Colonic mucosa (tissue), 4 donors: ENCODE measurements at regions not wholly inside any gene's neighbourhood (a gene's known extent, or its start where the extent isn't known, plus 50 kb on each side); places are given as distances from the start of the nearest gene placed in this dataset.

Experiments
- DNase-seq: peaks from one replicate; pipeline ENCODE4 v3.0.0-alpha.2; 2020
- H3K27ac ChIP-seq: fragments of 200-600 bp; one replicate; pipeline ENCODE4 v1.8.0; 2021
- H3K27me3 ChIP-seq: fragments of 200-600 bp; one replicate; pipeline ENCODE4 v1.8.0; 2021
- H3K36me3 ChIP-seq: fragments of 200-600 bp; one replicate; pipeline ENCODE4 v1.8.0; 2021
- H3K4me1 ChIP-seq: fragments of 200-600 bp; one replicate; pipeline ENCODE4 v1.8.0; 2021; ENCODE audit warnings: mild to moderate bottlenecking
- H3K4me3 ChIP-seq: fragments of 200-600 bp; one replicate; pipeline ENCODE4 v1.8.0; 2021
- H3K9ac ChIP-seq, 2 donors: one replicate each; pipeline ENCODE4 v1.7.0; 2013; ENCODE audit warnings: control low read depth in 2 of 2, low read depth in 2 of 2, low read length in 2 of 2
- H3K9me3 ChIP-seq: fragments of 200-600 bp; one replicate; pipeline ENCODE4 v1.8.0; 2021
- CTCF ChIP-seq: fragments of 200-600 bp; IDR thresholded peaks from one replicate; pipeline ENCODE4 v1.8.0; 2022; ENCODE audit warnings: antibody characterized with exemption, mild to moderate bottlenecking
- intact Hi-C: fragments of 100-400 bp; cut with DNase I; formaldehyde crosslinking; loops from one replicate; pipeline ENCODE4 v1.14.1; 2022
- donor health status: healthy.
- donor health status: DM: no; HTN: no; CAD: no.
- donor health status: DM: no; HTN: no; CAD: no.

DNA sequence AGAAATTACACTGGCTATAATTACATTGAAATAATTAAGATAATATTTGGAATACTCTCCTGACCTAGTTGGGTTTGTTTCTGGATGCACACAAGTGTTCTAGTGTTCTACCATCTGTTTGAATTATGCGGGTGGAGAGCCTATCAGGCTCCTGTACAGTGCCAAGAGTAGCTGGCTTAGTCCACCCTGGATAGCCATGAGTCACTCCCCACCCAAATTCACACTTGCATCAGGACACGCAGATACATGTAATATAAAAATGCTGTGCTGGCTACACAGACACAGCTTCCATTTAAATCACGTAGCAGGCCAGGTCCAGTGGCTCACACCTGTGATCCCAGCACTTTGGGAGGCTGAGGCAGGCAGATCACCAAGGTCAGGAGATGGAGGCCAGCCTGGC is 686.2 kb upstream of the SLC35B3 start:
- Histone ChIP-seq H3K9ac (no peak overlapping the region), H3K27ac (no peak overlapping the region), H3K36me3 (no peaks in the 10 kb centered on the region), H3K9me3 (no peaks in the 10 kb centered on the region), H3K4me3 (no peak overlapping the region), H3K4me1 (no peaks in the 10 kb centered on the region), H3K27me3 (no peaks in the 10 kb centered on the region)
- no peak for TF ChIP-seq CTCF
- intact Hi-C loops = no loop called here
- DNase-seq = no peak

GRCh38 chr6:9116026-9116425 is 680.7 kb upstream of the SLC35B3 start:
- Histone ChIP-seq H3K9me3 (no peaks in the 10 kb centered on the region), H3K36me3 (no peaks in the 10 kb centered on the region), H3K4me3 (no peak overlapping the region), H3K4me1 (no peaks in the 10 kb centered on the region), H3K27me3 (no peaks in the 10 kb centered on the region), H3K27ac (no peak overlapping the region), H3K9ac (no peak overlapping the region)
- DNase-seq = no peak
- intact Hi-C loops = no loop called here
- no peak for TF ChIP-seq CTCF

DNA sequence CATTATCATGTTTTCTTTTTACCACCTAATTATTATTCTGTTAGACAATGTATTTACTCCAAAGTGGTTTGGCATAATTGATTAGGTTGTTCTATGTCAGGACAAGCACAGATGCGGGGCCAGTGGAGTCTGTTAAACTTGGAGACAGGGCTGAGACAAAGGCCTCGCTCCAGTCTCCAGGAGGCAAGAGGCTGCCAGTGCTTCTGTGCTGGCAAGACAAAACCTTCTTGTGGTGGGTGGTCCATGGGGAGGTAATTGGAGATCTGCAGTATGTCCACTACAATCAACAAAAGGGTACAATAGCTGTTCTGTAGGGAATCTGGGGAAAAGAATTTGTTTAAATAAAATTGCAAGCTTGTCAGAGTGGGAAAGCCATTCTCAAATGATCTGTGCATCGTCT is 677.2 kb upstream of the SLC35B3 start:
- TF ChIP-seq CTCF = no peak
- H3K27me3 ChIP-seq = no peaks in the 10 kb centered on the region
- no peak for DNase-seq
- H3K36me3 ChIP-seq = no peaks in the 10 kb centered on the region
- no peaks in the 10 kb centered on the region for H3K4me1 ChIP-seq
- no peak overlapping the region for H3K4me3 ChIP-seq
- intact Hi-C loops = no loop called here
- H3K9me3 ChIP-seq = no peaks in the 10 kb centered on the region
- H3K27ac ChIP-seq = no peak overlapping the region
- H3K9ac ChIP-seq = no peak overlapping the region

DNA sequence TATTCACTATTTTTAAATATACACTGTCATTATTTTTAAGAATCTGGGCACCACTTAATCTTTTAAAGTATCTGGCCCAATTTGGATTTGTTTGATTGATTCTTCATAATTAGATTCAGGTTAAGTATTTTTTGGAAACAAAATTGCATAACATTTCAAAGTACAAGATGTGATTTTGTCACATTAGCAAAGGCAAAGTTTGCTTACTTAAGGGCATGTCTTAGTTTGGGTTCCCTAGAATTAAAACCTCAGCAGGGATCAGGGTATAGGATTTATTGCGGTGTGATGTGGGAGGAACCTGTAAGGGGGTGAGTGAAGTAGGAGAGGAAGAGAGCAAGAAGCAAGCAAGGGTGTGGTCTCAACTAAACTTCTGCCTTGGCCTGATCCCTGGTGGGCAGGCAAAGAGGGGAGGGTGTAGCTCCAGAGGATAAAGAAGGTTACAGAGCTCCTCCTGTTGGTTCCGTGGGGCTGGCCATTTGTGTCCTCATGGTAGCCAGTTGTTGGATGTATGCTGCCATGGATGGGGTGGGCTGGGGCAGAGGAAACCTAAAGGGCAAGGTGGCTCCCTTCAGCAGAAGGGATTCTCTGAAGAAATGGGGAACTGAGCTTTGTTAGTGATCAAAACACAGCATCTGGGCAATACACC is 668.7 kb upstream of the SLC35B3 start:
- Histone ChIP-seq H3K27ac (no peak overlapping the region), H3K9ac (no peak overlapping the region), H3K9me3 (no peaks in the 10 kb centered on the region), H3K4me1 (no peaks in the 10 kb centered on the region), H3K27me3 (no peaks in the 10 kb centered on the region), H3K4me3 (no peak overlapping the region), H3K36me3 (no peaks in the 10 kb centered on the region)
- intact Hi-C loops = no loop called here
- TF ChIP-seq CTCF = no peak
- DNase-seq = no peak

- H3K36me3 ChIP-seq = no peaks in the 10 kb centered on the region
- no peak overlapping the region for H3K4me3 ChIP-seq
- no peaks in the 10 kb centered on the region for H3K9me3 ChIP-seq
- no peak overlapping the region for H3K9ac ChIP-seq
- TF ChIP-seq CTCF = no peak
- DNase-seq = no peak
- H3K27ac ChIP-seq = no peak overlapping the region
- H3K27me3 ChIP-seq = no peaks in the 10 kb centered on the region
- H3K4me1 ChIP-seq = no peaks in the 10 kb centered on the region
- intact Hi-C loops = no loop called here
These were observed 666.6 kb upstream of the SLC35B3 start for GRCh38 chr6:9101920-9102319.
